OCI-LY7 (cell line): ENCODE measurements at regions not wholly inside any gene's neighbourhood (a gene's known extent, or its start where the extent isn't known, plus 50 kb on each side); places are given as distances from the start of the nearest gene placed in this dataset.

ENCODE experiments used
- EZH2phosphoT487 ChIP-seq: fragments of 200-600 bp; sonication (generic); IDR thresholded peaks from 2 replicates; pipeline ENCODE4 v1.6.1; 2018; ENCODE audit warnings: low read depth, borderline replicate concordance, mild to moderate bottlenecking, mixed run types, antibody characterized with exemption, low read length, moderate library complexity, mixed read lengths
- TF ChIP-seq, protein P1 (sequence below): fragments of 200-600 bp; sonication (generic); conservative IDR thresholded peaks from 2 replicates; pipeline ENCODE4 v1.5.1; 2014; ENCODE audit warnings: mild to moderate bottlenecking, antibody characterized with exemption, low read length, moderate library complexity, mixed read lengths

DNA sequence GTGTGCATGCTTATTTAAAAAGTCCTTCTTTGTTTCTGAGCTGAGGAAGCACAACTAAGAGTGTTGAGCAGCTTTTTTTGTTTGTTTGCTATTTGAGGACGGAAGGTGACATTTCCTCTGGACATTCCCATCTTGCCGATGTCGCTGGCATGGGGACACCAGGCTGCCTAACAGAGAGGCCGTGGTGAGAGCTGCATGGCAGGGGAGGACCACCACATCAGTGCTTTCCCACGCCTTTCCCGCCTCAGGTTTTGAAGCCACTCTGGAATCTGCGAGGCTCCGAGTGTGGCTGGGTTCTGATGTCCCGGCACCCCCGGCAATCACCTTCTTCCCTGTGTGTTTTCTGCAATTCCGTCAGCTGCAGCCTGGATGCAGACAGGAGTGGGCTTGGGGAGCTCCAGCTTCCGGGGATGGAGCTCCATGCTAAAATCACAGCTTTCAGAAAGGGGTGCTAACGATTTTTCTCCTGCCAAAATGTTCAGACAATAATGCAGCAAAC lies 259.8 kb upstream of the IRX4 start:
- TF ChIP-seq, protein P1, sequence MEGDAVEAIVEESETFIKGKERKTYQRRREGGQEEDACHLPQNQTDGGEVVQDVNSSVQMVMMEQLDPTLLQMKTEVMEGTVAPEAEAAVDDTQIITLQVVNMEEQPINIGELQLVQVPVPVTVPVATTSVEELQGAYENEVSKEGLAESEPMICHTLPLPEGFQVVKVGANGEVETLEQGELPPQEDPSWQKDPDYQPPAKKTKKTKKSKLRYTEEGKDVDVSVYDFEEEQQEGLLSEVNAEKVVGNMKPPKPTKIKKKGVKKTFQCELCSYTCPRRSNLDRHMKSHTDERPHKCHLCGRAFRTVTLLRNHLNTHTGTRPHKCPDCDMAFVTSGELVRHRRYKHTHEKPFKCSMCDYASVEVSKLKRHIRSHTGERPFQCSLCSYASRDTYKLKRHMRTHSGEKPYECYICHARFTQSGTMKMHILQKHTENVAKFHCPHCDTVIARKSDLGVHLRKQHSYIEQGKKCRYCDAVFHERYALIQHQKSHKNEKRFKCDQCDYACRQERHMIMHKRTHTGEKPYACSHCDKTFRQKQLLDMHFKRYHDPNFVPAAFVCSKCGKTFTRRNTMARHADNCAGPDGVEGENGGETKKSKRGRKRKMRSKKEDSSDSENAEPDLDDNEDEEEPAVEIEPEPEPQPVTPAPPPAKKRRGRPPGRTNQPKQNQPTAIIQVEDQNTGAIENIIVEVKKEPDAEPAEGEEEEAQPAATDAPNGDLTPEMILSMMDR, result no peak
- no peak for TF ChIP-seq EZH2phosphoT487
